B cell (primary cell): ENCODE measurements at regions not wholly inside any gene's neighbourhood (a gene's known extent, or its start where the extent isn't known, plus 50 kb on each side); places are given as distances from the start of the nearest gene placed in this dataset.

Experiments used
- ATAC-seq: fragments of 200-7000 bp; cut with Tn5 transposase; one replicate; pipeline ENCODE4 v1.10.0; 2021; ENCODE audit warnings: low read depth, mild to moderate bottlenecking, moderate number of reproducible peaks, moderate library complexity
- CTCF ChIA-PET: fragments of 350-600 bp; sonication (Branson Sonifier 250); formaldehyde crosslinking; loops from one replicate; lab custom pipeline; 2021; ENCODE audit warnings: antibody characterized with exemption, inconsistent platforms; lab: Charles Lee
- POLR2A ChIA-PET: fragments of 350-600 bp; sonication (Branson Sonifier 250); formaldehyde crosslinking; loops from one replicate; lab custom pipeline; 2021; ENCODE audit warnings: antibody characterized with exemption; lab: Charles Lee
- DNase-seq: peaks from one replicate; pipeline ENCODE4 v3.0.0; 2013
- H2AFZ ChIP-seq: 2 replicates; pipeline ENCODE4 v1.6.1; 2012; ENCODE audit warnings: mild to moderate bottlenecking, low read depth, low read length; ENCODE audit not compliant: insufficient read depth, poor library complexity, severe bottlenecking
- H3K27ac ChIP-seq, 2 donors: 1 replicate in 1 of 2; 2 replicates in 1 of 2; pipeline ENCODE4 v1.5.1; 2012 to 2013; ENCODE audit warnings: low read length in 2 of 2, mild to moderate bottlenecking in 2 of 2, moderate library complexity in 1 of 2
- H3K27me3 ChIP-seq, 4 experiments: fragments of 200-600 bp in 1 of 4; sonication (generic) in 1 of 4; replicated peaks in 1 of 4; 1 replicate in 2 of 4; 2 replicates in 2 of 4; pipeline versions ENCODE4 v1.6.1 to v1.7.0; 2013 to 2016; ENCODE audit warnings: low read length in 3 of 4, mild to moderate bottlenecking in 2 of 4, mixed read lengths in 1 of 4, moderate library complexity in 1 of 4; ENCODE audit not compliant: insufficient read depth in 4 of 4, control insufficient read depth in 3 of 4; ENCODE audit errors: control extremely low read depth in 1 of 4
- H3K36me3 ChIP-seq, 2 experiments: replicated peaks in 1 of 2; 1 replicate in 1 of 2; 2 replicates in 1 of 2; pipeline versions ENCODE4 v1.6.1 to v1.7.1; 2013; ENCODE audit warnings: low read length in 1 of 2; ENCODE audit not compliant: insufficient read depth in 2 of 2, control insufficient read depth in 1 of 2; ENCODE audit errors: control extremely low read depth in 1 of 2, extremely low read depth in 1 of 2
- H3K4me1 ChIP-seq, 2 donors: fragments of 200-600 bp in 1 of 2; sonication (generic) in 1 of 2; 1 replicate in 1 of 2; 2 replicates in 1 of 2; pipeline versions ENCODE4 v1.5.1 to v1.6.1; 2013 to 2017; ENCODE audit warnings: low read length in 2 of 2; ENCODE audit not compliant: control insufficient read depth in 2 of 2, insufficient read depth in 2 of 2
- H3K4me2 ChIP-seq: replicated peaks from 2 replicates; pipeline ENCODE3; 2012; ENCODE audit warnings: mild to moderate bottlenecking, low read depth, low read length; ENCODE audit not compliant: poor library complexity, severe bottlenecking
- H3K4me3 ChIP-seq, 5 experiments: fragments of 200-600 bp in 1 of 5; sonication (generic) in 1 of 5; 1 replicate in 3 of 5; 2 replicates in 2 of 5; pipeline versions ENCODE4 v1.5.1 to v1.7.0; 2011 to 2016; ENCODE audit warnings: low read length in 4 of 5, mild to moderate bottlenecking in 4 of 5, low read depth in 2 of 5, control low read depth in 1 of 5, moderate library complexity in 1 of 5; ENCODE audit not compliant: insufficient read depth in 1 of 5; ENCODE audit errors: control extremely low read depth in 1 of 5, extremely low read depth in 1 of 5
- H3K79me2 ChIP-seq: fragments of 200-600 bp; sonication (generic); one replicate; pipeline ENCODE4 v1.6.0; 2016; ENCODE audit warnings: low read length; ENCODE audit not compliant: control insufficient read depth, insufficient read depth
- H3K9ac ChIP-seq: fragments of 200-600 bp; sonication (generic); 2 replicates; pipeline ENCODE4 v1.6.1; 2017; ENCODE audit warnings: mild to moderate bottlenecking, low read length, moderate library complexity
- H3K9me3 ChIP-seq, 3 donors: one replicate each; pipeline versions ENCODE4 v1.6.1 to v1.7.1; 2013; ENCODE audit warnings: low read length in 2 of 3; ENCODE audit not compliant: control insufficient read depth in 2 of 3, insufficient read depth in 1 of 3; ENCODE audit errors: control extremely low read depth in 1 of 3
- H4K20me1 ChIP-seq: 2 replicates; pipeline ENCODE4 v1.6.0; 2012; ENCODE audit warnings: mild to moderate bottlenecking, low read length; ENCODE audit not compliant: insufficient read depth, control insufficient read depth, poor library complexity, severe bottlenecking
- H3K27ac Mint-ChIP-seq: one replicate; pipeline ENCODE4 v1.8.0; 2021; ENCODE audit warnings: mixed read lengths
- H3K27me3 Mint-ChIP-seq: one replicate; pipeline ENCODE4 v1.8.0; 2021; ENCODE audit warnings: mixed read lengths
- H3K4me1 Mint-ChIP-seq: one replicate; pipeline ENCODE4 v1.8.0; 2021; ENCODE audit warnings: mixed read lengths
- H3K4me3 Mint-ChIP-seq: one replicate; pipeline ENCODE4 v1.8.0; 2021; ENCODE audit warnings: mixed read lengths
- H3K9me3 Mint-ChIP-seq: one replicate; pipeline ENCODE4 v1.8.0; 2022; ENCODE audit warnings: mixed read lengths; ENCODE audit not compliant: insufficient read depth
- CTCF ChIP-seq: fragments of 200-600 bp; IDR thresholded peaks from one replicate; pipeline ENCODE4 v1.8.0; 2022; ENCODE audit warnings: antibody characterized with exemption, mild to moderate bottlenecking
- EZH2 ChIP-seq: IDR thresholded peaks from 2 replicates; pipeline ENCODE4 v1.6.1; 2012; ENCODE audit warnings: borderline replicate concordance, low read depth, mild to moderate bottlenecking, moderate library complexity, low read length; ENCODE audit not compliant: insufficient read depth, poor library complexity, severe bottlenecking
- WGBS: methylation state at CpG from one replicate; pipeline ENCODE4 v1.1.5; 2013; ENCODE audit warnings: missing lambda C conversion rate; ENCODE audit not compliant: insufficient coverage; 5-methylcytosine and 5-hydroxymethylcytosine counted together
- intact Hi-C: fragments of 100-400 bp; cut with micrococcal nuclease; formaldehyde crosslinking; loops from one replicate; pipeline ENCODE4 v1.10.0; 2022

DNA sequence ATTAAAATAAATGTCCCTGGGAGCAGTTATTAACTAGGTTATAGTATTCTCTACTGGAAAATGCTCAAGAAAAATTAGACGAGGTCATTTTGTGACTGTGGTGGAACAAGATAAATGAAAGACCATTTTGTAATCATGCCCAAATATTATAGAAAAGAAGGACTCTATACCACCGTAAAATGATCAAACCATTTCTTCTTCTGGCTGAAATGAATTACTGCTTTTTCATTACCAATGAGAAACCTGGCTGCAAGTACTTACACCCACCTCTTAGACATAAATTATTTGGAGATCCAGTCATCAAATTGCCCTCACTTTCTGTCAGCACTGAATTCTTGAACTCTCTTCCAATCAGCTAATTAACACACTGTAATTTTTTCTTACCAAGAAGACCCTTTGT is 74.2 kb upstream of the FSIP2 start:
- no peak overlapping the region for H3K27ac ChIP-seq
- no peak for TF ChIP-seq CTCF
- TF ChIP-seq EZH2 = no peak
- no peaks in the 10 kb centered on the region for H3K79me2 ChIP-seq
- H2AFZ ChIP-seq = no peak overlapping the region
- CTCF ChIA-PET = no interaction called here
- H3K27me3 ChIP-seq = no peaks in the 10 kb centered on the region
- H3K4me3 Mint-ChIP-seq = no peak overlapping the region
- POLR2A ChIA-PET = no interaction called here
- ATAC-seq (no peak), DNase-seq (no peak)
- WGBS = 86% methylated on average over 1 of the region's 2 CpGs
- H3K27me3 Mint-ChIP-seq = no peaks in the 10 kb centered on the region
- no peak overlapping the region for H3K9ac ChIP-seq
- H3K4me1 ChIP-seq = no peaks in the 10 kb centered on the region
- no peaks in the 10 kb centered on the region for H3K36me3 ChIP-seq
- intact Hi-C loops = no loop called here
- no peak overlapping the region for H3K4me3 ChIP-seq
- no peak overlapping the region for H3K27ac Mint-ChIP-seq
- H4K20me1 ChIP-seq = no peaks in the 10 kb centered on the region
- no peaks in the 10 kb centered on the region for H3K9me3 ChIP-seq
- H3K9me3 Mint-ChIP-seq = no peaks in the 10 kb centered on the region
- H3K4me2 ChIP-seq = no peak overlapping the region
- H3K4me1 Mint-ChIP-seq = no peaks in the 10 kb centered on the region

GRCh38 chr2:185665251-185665814 is 73.3 kb upstream of the FSIP2 start:
- H3K4me3 Mint-ChIP-seq = no peak overlapping the region
- no peak overlapping the region for H2AFZ ChIP-seq

More at GRCh38 chr2:185665251-185665814, 73.3 kb upstream of the FSIP2 start:
- WGBS = 82% methylated on average over 2 of the region's 2 CpGs
- Histone ChIP-seq H3K27me3 (no peaks in the 10 kb centered on the region), H3K27ac (no peak overlapping the region), H3K36me3 (no peaks in the 10 kb centered on the region), H3K4me1 (no peaks in the 10 kb centered on the region), H3K9ac (no peak overlapping the region), H3K4me3 (no peak overlapping the region), H3K9me3 (no peaks in the 10 kb centered on the region), H3K79me2 (no peaks in the 10 kb centered on the region), H3K4me2 (no peak overlapping the region), H4K20me1 (no peaks in the 10 kb centered on the region)
- ATAC-seq = no peak
- DNase-seq = no peak
- no peak overlapping the region for H3K27ac Mint-ChIP-seq
- H3K4me1 Mint-ChIP-seq = no peaks in the 10 kb centered on the region
- ChIA-PET CTCF (no interaction called here), POLR2A (no interaction called here)
- intact Hi-C loops = no loop called here
- TF ChIP-seq CTCF (no peak), EZH2 (no peak)
- H3K9me3 Mint-ChIP-seq = no peaks in the 10 kb centered on the region
- H3K27me3 Mint-ChIP-seq = no peaks in the 10 kb centered on the region
